ENCODE measurements at regions not wholly inside any gene's neighbourhood (a gene's known extent, or its start where the extent isn't known, plus 50 kb on each side); places are given as distances from the start of the nearest gene placed in this dataset.

- no peak overlapping the region for H3K27ac ChIP-seq (ENCODE audit: low read depth, low read length)
- H3K36me3 ChIP-seq (ENCODE audit: insufficient read depth, low read length): no peaks in the 10 kb centered on the region
- H3K9me3 ChIP-seq (ENCODE audit: low read depth, low read length): peaks cover 4% of the 10 kb centered on the region
- DNase-seq (ENCODE audit: insufficient read length, low spot score, missing footprints): no peak
- no peaks in the 10 kb centered on the region for H3K4me1 ChIP-seq (ENCODE audit: insufficient read depth, low read length)
- H3K79me2 ChIP-seq (ENCODE audit: insufficient read depth, low read length): no peaks in the 10 kb centered on the region
- TF ChIP-seq CTCF (IDR thresholded peaks at IDR 0.05; ENCODE audit: extremely low read depth, low read depth, low read length): no peak
- H3K4me3 ChIP-seq (ENCODE audit: insufficient read depth, low read length): no peak overlapping the region
- H3K4me2 ChIP-seq (ENCODE audit: insufficient read depth, low read length): no peak overlapping the region
- no peak overlapping the region for H2AFZ ChIP-seq (ENCODE audit: low read length)
- no peaks in the 10 kb centered on the region for H3K27me3 ChIP-seq (ENCODE audit: insufficient read depth, low read length)
- no peaks in the 10 kb centered on the region for H4K20me1 ChIP-seq (ENCODE audit: insufficient read depth, low read length)
These were observed 473.2 kb downstream of the MED10 start for GRCh38 chr5:5905186-5905585.

- H3K4me3 ChIP-seq (ENCODE audit: insufficient read depth, low read length): no peak overlapping the region
- no peak overlapping the region for H3K4me2 ChIP-seq (ENCODE audit: insufficient read depth, low read length)
- H3K79me2 ChIP-seq (ENCODE audit: insufficient read depth, low read length): no peaks in the 10 kb centered on the region
- TF ChIP-seq CTCF (IDR thresholded peaks at IDR 0.05; ENCODE audit: extremely low read depth, low read depth, low read length): no peak
- H2AFZ ChIP-seq (ENCODE audit: low read length): no peak overlapping the region
- peaks cover 4% of the 10 kb centered on the region for H3K9me3 ChIP-seq (ENCODE audit: low read depth, low read length)
- no peaks in the 10 kb centered on the region for H3K36me3 ChIP-seq (ENCODE audit: insufficient read depth, low read length)
- no peaks in the 10 kb centered on the region for H3K27me3 ChIP-seq (ENCODE audit: insufficient read depth, low read length)
- no peak for DNase-seq (ENCODE audit: insufficient read length, low spot score, missing footprints)
- H3K4me1 ChIP-seq (ENCODE audit: insufficient read depth, low read length): no peaks in the 10 kb centered on the region
- no peak overlapping the region for H3K27ac ChIP-seq (ENCODE audit: low read depth, low read length)
- H4K20me1 ChIP-seq (ENCODE audit: insufficient read depth, low read length): no peaks in the 10 kb centered on the region
These were observed 474.2 kb downstream of the MED10 start for GRCh38 chr5:5904113-5904512.

GRCh38 chr5:5902678-5903646 is 475.4 kb downstream of the MED10 start:
- H3K27ac ChIP-seq (ENCODE audit: low read depth, low read length): no peak overlapping the region
- H3K27me3 ChIP-seq (ENCODE audit: insufficient read depth, low read length): no peaks in the 10 kb centered on the region
- no peaks in the 10 kb centered on the region for H4K20me1 ChIP-seq (ENCODE audit: insufficient read depth, low read length)
- H3K36me3 ChIP-seq (ENCODE audit: insufficient read depth, low read length): no peaks in the 10 kb centered on the region
- peaks cover 4% of the 10 kb centered on the region for H3K9me3 ChIP-seq (ENCODE audit: low read depth, low read length)
- H3K79me2 ChIP-seq (ENCODE audit: insufficient read depth, low read length): no peaks in the 10 kb centered on the region
- no peak for TF ChIP-seq CTCF (IDR thresholded peaks at IDR 0.05; ENCODE audit: extremely low read depth, low read depth, low read length)
- no peak overlapping the region for H2AFZ ChIP-seq (ENCODE audit: low read length)
- DNase-seq (ENCODE audit: insufficient read length, low spot score, missing footprints): no peak
- no peak overlapping the region for H3K4me2 ChIP-seq (ENCODE audit: insufficient read depth, low read length)
- no peak overlapping the region for H3K4me3 ChIP-seq (ENCODE audit: insufficient read depth, low read length)
- H3K4me1 ChIP-seq (ENCODE audit: insufficient read depth, low read length): no peaks in the 10 kb centered on the region

GRCh38 chr5:5900350-5900749 is 477.9 kb downstream of the ICE1 start:
- TF ChIP-seq CTCF (IDR thresholded peaks at IDR 0.05; ENCODE audit: extremely low read depth, low read depth, low read length): no peak
- no peak overlapping the region for H3K27ac ChIP-seq (ENCODE audit: low read depth, low read length)
- H3K4me2 ChIP-seq (ENCODE audit: insufficient read depth, low read length): no peak overlapping the region
- no peak overlapping the region for H3K4me3 ChIP-seq (ENCODE audit: insufficient read depth, low read length)
- H2AFZ ChIP-seq (ENCODE audit: low read length): no peak overlapping the region
- no peak for DNase-seq (ENCODE audit: insufficient read length, low spot score, missing footprints)
- peaks cover 4% of the 10 kb centered on the region for H3K9me3 ChIP-seq (ENCODE audit: low read depth, low read length)
- H3K79me2 ChIP-seq (ENCODE audit: insufficient read depth, low read length): no peaks in the 10 kb centered on the region
- H3K27me3 ChIP-seq (ENCODE audit: insufficient read depth, low read length): no peaks in the 10 kb centered on the region
- no peaks in the 10 kb centered on the region for H4K20me1 ChIP-seq (ENCODE audit: insufficient read depth, low read length)
- no peaks in the 10 kb centered on the region for H3K36me3 ChIP-seq (ENCODE audit: insufficient read depth, low read length)
- no peaks in the 10 kb centered on the region for H3K4me1 ChIP-seq (ENCODE audit: insufficient read depth, low read length)
